Left renal cortex interstitium (tissue), 4 donors: ENCODE measurements at regions not wholly inside any gene's neighbourhood (a gene's known extent, or its start where the extent isn't known, plus 50 kb on each side); places are given as distances from the start of the nearest gene placed in this dataset.
"Not testable (repeated sequence)": the region's sequence is repeated elsewhere in the genome, so short reads cannot be mapped to it uniquely, and the experiment has no call there.

Source experiments
- DNase-seq, 4 donors: peaks; one replicate each; pipeline ENCODE4 v3.0.0-alpha.2; 2013; ENCODE audit warnings: low read depth in 4 of 4, low spot score in 2 of 4, missing footprints in 1 of 4

GRCh38 chr9:101902051-101902450, 163.6 kb upstream of the GRIN3A start:
- DNase-seq = no peak

GRCh38 chr9:101897196-101897595, 158.7 kb upstream of the GRIN3A start:
- DNase-seq = no peak

- DNase-seq = peak in 1 of 4 donors; percentile 9
Measured at GRCh38 chr9:101893661-101894646, 155.5 kb upstream of the GRIN3A start.

GRCh38 chr9:101881508-101881907, 143.1 kb upstream of the GRIN3A start:
- no peak for DNase-seq

GRCh38 chr9:101880846-101881245, 142.4 kb upstream of the GRIN3A start:
- DNase-seq = no peak

GRCh38 chr9:101878734-101879133, 140.3 kb upstream of the GRIN3A start:
- no peak for DNase-seq

GRCh38 chr9:101877439-101877838, 139.0 kb upstream of the GRIN3A start:
- no peak for DNase-seq

- DNase-seq = no peak
Measured at GRCh38 chr9:101861472-101861871, 123.0 kb upstream of the GRIN3A start.

GRCh38 chr9:101860920-101861319, 122.5 kb upstream of the GRIN3A start:
- no peak for DNase-seq

GRCh38 chr9:101859620-101860019, 121.2 kb upstream of the GRIN3A start:
- no peak for DNase-seq

GRCh38 chr9:101858026-101858425, 119.6 kb upstream of the GRIN3A start:
- no peak for DNase-seq

- DNase-seq = no peak
Measured at GRCh38 chr9:101849102-101849707, 110.8 kb upstream of the GRIN3A start.

GRCh38 chr9:101848485-101848919, 110.1 kb upstream of the GRIN3A start:
- peak; percentile 25 to 59 (median 35) for DNase-seq

GRCh38 chr9:101846161-101846560, 107.7 kb upstream of the GRIN3A start:
- no peak for DNase-seq

- no peak for DNase-seq
Measured at GRCh38 chr9:101840694-101841188, 102.3 kb upstream of the GRIN3A start.

- not testable (repeated sequence) for DNase-seq
Measured at GRCh38 chr9:101838988-101839387, 100.5 kb upstream of the GRIN3A start.

- no peak for DNase-seq
Measured at GRCh38 chr9:101836021-101836420, 97.6 kb upstream of the GRIN3A start.

- no peak for DNase-seq
Measured at GRCh38 chr9:101832486-101832885, 94.0 kb upstream of the GRIN3A start.

GRCh38 chr9:101821450-101821849, 83.0 kb upstream of the GRIN3A start:
- DNase-seq = not testable (repeated sequence)

- DNase-seq = not testable (repeated sequence)
Measured at GRCh38 chr9:101820983-101821382, 82.5 kb upstream of the GRIN3A start.

GRCh38 chr9:101814064-101814463, 75.6 kb upstream of the GRIN3A start:
- no peak for DNase-seq

GRCh38 chr9:101807879-101808278, 69.4 kb upstream of the GRIN3A start:
- DNase-seq = not testable (repeated sequence)
